OCI-LY1 (cell line): ENCODE measurements at regions not wholly inside any gene's neighbourhood (a gene's known extent, or its start where the extent isn't known, plus 50 kb on each side); places are given as distances from the start of the nearest gene placed in this dataset.

Experiments used
- H2AFZ ChIP-seq: fragments of 200-600 bp; sonication (generic), shearing (Covaris generic); 2 replicates; pipeline ENCODE4 v1.6.0; 2014; ENCODE audit warnings: antibody characterized with exemption, mild to moderate bottlenecking, low read length
- H3F3A ChIP-seq: fragments of 200-600 bp; sonication (generic), shearing (Covaris generic); 2 replicates; pipeline ENCODE4 v1.6.0; 2014; ENCODE audit warnings: mild to moderate bottlenecking, antibody characterized with exemption, low read length, moderate library complexity; ENCODE audit not compliant: insufficient read depth
- H3K27ac ChIP-seq: fragments of 200-600 bp; sonication (generic); 2 replicates; pipeline ENCODE4 v1.5.1; 2014; ENCODE audit warnings: low read length, mixed run types, mild to moderate bottlenecking, low read depth; ENCODE audit not compliant: poor library complexity, severe bottlenecking
- H3K27me3 ChIP-seq: fragments of 200-600 bp; sonication (generic); 2 replicates; pipeline ENCODE4 v1.6.0; 2014; ENCODE audit warnings: antibody characterized with exemption, mild to moderate bottlenecking, low read length, moderate library complexity; ENCODE audit not compliant: insufficient read depth
- H3K36me3 ChIP-seq: fragments of 200-600 bp; sonication (generic); 2 replicates; pipeline ENCODE4 v1.6.1; 2014; ENCODE audit warnings: mild to moderate bottlenecking, antibody characterized with exemption, low read length, moderate library complexity, mixed read lengths; ENCODE audit not compliant: insufficient read depth
- H3K4me1 ChIP-seq: fragments of 200-600 bp; sonication (generic); 2 replicates; pipeline ENCODE4 v1.5.1; 2014; ENCODE audit warnings: mild to moderate bottlenecking, low read length, moderate library complexity; ENCODE audit not compliant: insufficient read depth, severe bottlenecking
- H3K4me2 ChIP-seq: fragments of 200-600 bp; sonication (generic), shearing (Covaris generic); 2 replicates; pipeline ENCODE4 v1.6.1; 2014; ENCODE audit warnings: low read length
- H3K4me3 ChIP-seq: fragments of 200-600 bp; sonication (generic); 2 replicates; pipeline ENCODE4 v1.5.1; 2014; ENCODE audit warnings: low read length, low read depth, mild to moderate bottlenecking, mixed read lengths; ENCODE audit not compliant: poor library complexity, severe bottlenecking
- H3K79me2 ChIP-seq: fragments of 200-600 bp; shearing (Covaris generic); 2 replicates; pipeline ENCODE4 v1.6.1; 2016; ENCODE audit warnings: mixed run types, low read length, mixed read lengths; ENCODE audit not compliant: insufficient read depth
- H3K9ac ChIP-seq: fragments of 200-600 bp; sonication (generic), shearing (Covaris generic); 2 replicates; pipeline ENCODE4 v1.6.1; 2014; ENCODE audit warnings: mild to moderate bottlenecking, low read length, mixed read lengths
- H3K9me2 ChIP-seq: fragments of 200-600 bp; sonication (generic), shearing (Covaris generic); 2 replicates; pipeline ENCODE4 v1.6.1; 2014; ENCODE audit warnings: low read depth, mild to moderate bottlenecking, low read length, mixed read lengths
- H3K9me3 ChIP-seq: fragments of 200-600 bp; shearing (Covaris generic); 2 replicates; pipeline ENCODE4 v1.6.1; 2014; ENCODE audit warnings: low read length, mixed read lengths
- H4K20me1 ChIP-seq: fragments of 200-600 bp; sonication (generic), shearing (Covaris generic); 2 replicates; pipeline ENCODE4 v1.6.0; 2016; ENCODE audit warnings: mild to moderate bottlenecking, low read length; ENCODE audit not compliant: insufficient read depth
- CTCF ChIP-seq: fragments of 200-600 bp; sonication (generic), shearing (Covaris generic); IDR thresholded peaks from 2 replicates; pipeline ENCODE4 v1.5.1; 2017; ENCODE audit warnings: mild to moderate bottlenecking, antibody characterized with exemption, low read length, moderate library complexity, mixed read lengths
- EZH2 ChIP-seq: fragments of 200-600 bp; sonication (generic), shearing (Covaris generic); IDR thresholded peaks from 2 replicates; pipeline ENCODE4 v1.8.0; 2017; ENCODE audit warnings: borderline replicate concordance, mixed run types, mild to moderate bottlenecking, antibody characterized with exemption, low read length, moderate library complexity, mixed read lengths

GRCh38 chr2:41678639-41679038 lies 369.2 kb upstream of the PKDCC start:
- H3K9ac ChIP-seq = no peak overlapping the region
- H3K79me2 ChIP-seq = no peaks in the 10 kb centered on the region
- H3K4me3 ChIP-seq = no peak overlapping the region
- no peak overlapping the region for H2AFZ ChIP-seq
- H3K4me1 ChIP-seq = no peaks in the 10 kb centered on the region
- no peaks in the 10 kb centered on the region for H3K9me2 ChIP-seq
- no peaks in the 10 kb centered on the region for H4K20me1 ChIP-seq
- H3K9me3 ChIP-seq = no peaks in the 10 kb centered on the region
- no peak overlapping the region for H3K4me2 ChIP-seq
- no peaks in the 10 kb centered on the region for H3K27me3 ChIP-seq
- H3F3A ChIP-seq = no peaks in the 10 kb centered on the region
- TF ChIP-seq EZH2 (no peak), CTCF (no peak)
- no peak overlapping the region for H3K27ac ChIP-seq
- no peaks in the 10 kb centered on the region for H3K36me3 ChIP-seq

GRCh38 chr2:41686156-41686555 lies 361.7 kb upstream of the PKDCC start:
- H4K20me1 ChIP-seq = no peaks in the 10 kb centered on the region
- no peak overlapping the region for H3K27ac ChIP-seq
- H3K9ac ChIP-seq = no peak overlapping the region
- H3K36me3 ChIP-seq = no peaks in the 10 kb centered on the region
- H3K4me3 ChIP-seq = no peak overlapping the region
- no peaks in the 10 kb centered on the region for H3K27me3 ChIP-seq
- H3K4me1 ChIP-seq = no peaks in the 10 kb centered on the region
- H3K9me3 ChIP-seq = no peaks in the 10 kb centered on the region
- TF ChIP-seq EZH2 (no peak), CTCF (no peak)
- H3F3A ChIP-seq = no peaks in the 10 kb centered on the region
- no peaks in the 10 kb centered on the region for H3K79me2 ChIP-seq
- no peak overlapping the region for H3K4me2 ChIP-seq
- no peak overlapping the region for H2AFZ ChIP-seq
- no peaks in the 10 kb centered on the region for H3K9me2 ChIP-seq

GRCh38 chr2:41691561-41691960 lies 356.3 kb upstream of the PKDCC start:
- H3K27me3 ChIP-seq = no peaks in the 10 kb centered on the region
- H3K27ac ChIP-seq = no peak overlapping the region
- no peaks in the 10 kb centered on the region for H3K36me3 ChIP-seq
- H3K4me1 ChIP-seq = no peaks in the 10 kb centered on the region
- no peak for TF ChIP-seq EZH2
- no peak for TF ChIP-seq CTCF
- H3K79me2 ChIP-seq = no peaks in the 10 kb centered on the region
- no peaks in the 10 kb centered on the region for H3K9me2 ChIP-seq
- no peaks in the 10 kb centered on the region for H4K20me1 ChIP-seq
- no peak overlapping the region for H2AFZ ChIP-seq
- no peaks in the 10 kb centered on the region for H3F3A ChIP-seq
- no peak overlapping the region for H3K4me3 ChIP-seq
- no peaks in the 10 kb centered on the region for H3K9me3 ChIP-seq
- no peak overlapping the region for H3K9ac ChIP-seq
- H3K4me2 ChIP-seq = no peak overlapping the region
